NT2/D1 (cell line): ENCODE measurements at regions not wholly inside any gene's neighbourhood (a gene's known extent, or its start where the extent isn't known, plus 50 kb on each side); places are given as distances from the start of the nearest gene placed in this dataset.

Experiments
- SUZ12 ChIP-seq: IDR thresholded peaks from 2 replicates; pipeline ENCODE4 v1.6.1; 2011; ENCODE audit not compliant: insufficient read length, insufficient read depth; ENCODE audit errors: extremely low read depth
- YY1 ChIP-seq: IDR thresholded peaks from 2 replicates; pipeline ENCODE4 v1.6.1; 2011; ENCODE audit not compliant: insufficient read length, insufficient read depth

DNA sequence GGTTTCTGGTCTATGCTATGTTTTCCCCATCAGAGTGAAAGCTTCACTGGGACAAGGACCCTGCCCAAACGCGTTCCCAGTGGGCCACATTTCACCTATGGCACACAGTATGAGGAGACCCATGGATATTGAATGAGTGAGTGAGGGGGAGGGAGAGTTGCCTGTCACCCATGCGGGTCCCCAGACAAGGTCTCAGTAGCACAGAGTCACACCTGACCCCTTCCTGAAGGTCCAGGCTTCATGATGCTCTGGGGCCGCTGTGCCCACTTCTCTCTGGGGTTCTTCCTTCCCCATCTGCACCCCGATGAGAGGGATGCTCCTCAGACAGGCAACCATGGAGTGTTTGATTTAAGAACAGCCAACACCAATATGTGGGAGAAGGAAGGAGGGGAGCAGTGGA, 72.3 kb upstream of the CSF3R start:
- TF ChIP-seq YY1 (no peak), SUZ12 (no peak)
